T-helper 2 cell treated with Interferon-gamma antibody and Interleukin-4, amounts not matched to agents 100 ng/mL and 5 ng/mL, for 36 hours (primary cell): ENCODE measurements at regions not wholly inside any gene's neighbourhood (a gene's known extent, or its start where the extent isn't known, plus 50 kb on each side); places are given as distances from the start of the nearest gene placed in this dataset.

ENCODE experiments used
- intact Hi-C: fragments of 100-400 bp; cut with micrococcal nuclease; formaldehyde crosslinking; loops from one replicate; pipeline ENCODE4 v1.15.1; 2023

GRCh38 chr11:26144291-26144690, 187.6 kb upstream of the ANO3 start:
- intact Hi-C loops: no loop called here

- intact Hi-C loops: no loop called here
Observed at GRCh38 chr11:26144911-26145310, 187.0 kb upstream of the ANO3 start.

GRCh38 chr11:26149585-26149984, 182.3 kb upstream of the ANO3 start:
- intact Hi-C loops: no loop called here

GRCh38 chr11:26150031-26150430, 181.9 kb upstream of the ANO3 start:
- intact Hi-C loops: no loop called here

GRCh38 chr11:26158251-26158650, 173.7 kb upstream of the ANO3 start:
- intact Hi-C loops: no loop called here

- intact Hi-C loops: no loop called here
Observed at GRCh38 chr11:26162291-26162690, 169.6 kb upstream of the ANO3 start.

- intact Hi-C loops: no loop called here
Observed at GRCh38 chr11:26186389-26186788, 145.5 kb upstream of the ANO3 start.

- intact Hi-C loops: no loop called here
Observed at GRCh38 chr11:26187639-26188038, 144.3 kb upstream of the ANO3 start.

- intact Hi-C loops: no loop called here
Observed at GRCh38 chr11:26188554-26188953, 143.4 kb upstream of the ANO3 start.

GRCh38 chr11:26191193-26191592, 140.7 kb upstream of the ANO3 start:
- intact Hi-C loops: no loop called here

- intact Hi-C loops: no loop called here
Observed at GRCh38 chr11:26193694-26194365, 138.1 kb upstream of the ANO3 start.

GRCh38 chr11:26194881-26195280, 137.0 kb upstream of the ANO3 start:
- intact Hi-C loops: no loop called here

- intact Hi-C loops: no loop called here
Observed at GRCh38 chr11:26198532-26199096, 133.3 kb upstream of the ANO3 start.

GRCh38 chr11:26199331-26200095, 132.4 kb upstream of the ANO3 start:
- intact Hi-C loops: no loop called here

- intact Hi-C loops: no loop called here
Observed at GRCh38 chr11:26201411-26201810, 130.5 kb upstream of the ANO3 start.

GRCh38 chr11:26202754-26203153, 129.2 kb upstream of the ANO3 start:
- intact Hi-C loops: no loop called here

GRCh38 chr11:26204101-26204500, 127.8 kb upstream of the ANO3 start:
- intact Hi-C loops: no loop called here

GRCh38 chr11:26204839-26205238, 127.1 kb upstream of the ANO3 start:
- intact Hi-C loops: no loop called here

GRCh38 chr11:26219183-26220117, 112.5 kb upstream of the ANO3 start:
- intact Hi-C loops: no loop called here

GRCh38 chr11:26225646-26226045, 106.3 kb upstream of the ANO3 start:
- intact Hi-C loops: no loop called here

- intact Hi-C loops: no loop called here
Observed at GRCh38 chr11:26227301-26227746, 104.6 kb upstream of the ANO3 start.
